PC-9 (cell line): ENCODE measurements at regions not wholly inside any gene's neighbourhood (a gene's known extent, or its start where the extent isn't known, plus 50 kb on each side); places are given as distances from the start of the nearest gene placed in this dataset.

ENCODE experiments used
- EZH2 ChIP-seq: fragments of 200-600 bp; sonication (generic); IDR thresholded peaks from 2 replicates; pipeline ENCODE4 v1.8.0; 2017; ENCODE audit warnings: antibody characterized with exemption, low read depth
- TF ChIP-seq, protein P1 (sequence below): fragments of 200-600 bp; sonication (generic); conservative IDR thresholded peaks from 2 replicates; pipeline ENCODE4 v1.6.1; 2017; ENCODE audit warnings: mixed run types, antibody characterized with exemption, mild to moderate bottlenecking, moderate library complexity

DNA sequence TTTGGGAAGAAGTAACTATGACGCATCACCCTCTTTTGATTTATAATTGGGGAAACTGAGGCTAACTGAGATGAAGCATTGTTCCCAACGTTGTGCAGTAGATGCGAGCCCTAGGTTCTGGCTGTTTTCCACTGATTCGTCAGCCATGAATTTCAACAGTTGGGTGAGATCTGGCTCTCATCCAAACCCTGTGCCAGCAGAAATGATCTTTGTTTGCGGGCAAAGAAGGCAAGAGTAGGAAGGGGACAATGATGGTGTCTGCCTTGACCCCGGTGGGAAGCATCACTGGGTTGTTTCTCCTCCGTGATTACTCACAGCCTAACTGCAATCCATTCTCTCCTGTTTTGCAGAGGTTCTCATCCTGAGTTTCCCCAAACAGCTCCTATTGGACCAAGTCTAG lies 142.3 kb downstream of the MIS18A start:
- TF ChIP-seq, protein P1, sequence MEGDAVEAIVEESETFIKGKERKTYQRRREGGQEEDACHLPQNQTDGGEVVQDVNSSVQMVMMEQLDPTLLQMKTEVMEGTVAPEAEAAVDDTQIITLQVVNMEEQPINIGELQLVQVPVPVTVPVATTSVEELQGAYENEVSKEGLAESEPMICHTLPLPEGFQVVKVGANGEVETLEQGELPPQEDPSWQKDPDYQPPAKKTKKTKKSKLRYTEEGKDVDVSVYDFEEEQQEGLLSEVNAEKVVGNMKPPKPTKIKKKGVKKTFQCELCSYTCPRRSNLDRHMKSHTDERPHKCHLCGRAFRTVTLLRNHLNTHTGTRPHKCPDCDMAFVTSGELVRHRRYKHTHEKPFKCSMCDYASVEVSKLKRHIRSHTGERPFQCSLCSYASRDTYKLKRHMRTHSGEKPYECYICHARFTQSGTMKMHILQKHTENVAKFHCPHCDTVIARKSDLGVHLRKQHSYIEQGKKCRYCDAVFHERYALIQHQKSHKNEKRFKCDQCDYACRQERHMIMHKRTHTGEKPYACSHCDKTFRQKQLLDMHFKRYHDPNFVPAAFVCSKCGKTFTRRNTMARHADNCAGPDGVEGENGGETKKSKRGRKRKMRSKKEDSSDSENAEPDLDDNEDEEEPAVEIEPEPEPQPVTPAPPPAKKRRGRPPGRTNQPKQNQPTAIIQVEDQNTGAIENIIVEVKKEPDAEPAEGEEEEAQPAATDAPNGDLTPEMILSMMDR, result no peak
- no peak for TF ChIP-seq EZH2
